Left ventricle myocardium superior (tissue), 1 donor: ENCODE measurements at regions not wholly inside any gene's neighbourhood (a gene's known extent, or its start where the extent isn't known, plus 50 kb on each side); places are given as distances from the start of the nearest gene placed in this dataset.

Experiments used
- ATAC-seq: fragments of 200-7000 bp; cut with Tn5 transposase; one replicate; pipeline ENCODE4 v1.9.1; 2020; ENCODE audit warnings: mild to moderate bottlenecking, moderate library complexity
- DNase-seq: peaks from one replicate; pipeline ENCODE4 v3.0.0-alpha.2; 2020
- intact Hi-C: fragments of 100-400 bp; cut with micrococcal nuclease; formaldehyde crosslinking; loops from one replicate; pipeline ENCODE4 v1.11.0; 2022
- donor health status: DM: no; HTN: yes; CAD: no; lungs with severe emphysema.

- ATAC-seq (no peak), DNase-seq (no peak)
- intact Hi-C loops: no loop called here
Measured at GRCh38 chr17:54841656-54842055, 59.0 kb upstream of the TOM1L1 start.

GRCh38 chr17:54844233-54844632 is 56.4 kb upstream of the TOM1L1 start:
- ATAC-seq (no peak), DNase-seq (no peak)
- intact Hi-C loops: no loop called here

GRCh38 chr17:54848368-54848987 is 52.2 kb upstream of the TOM1L1 start:
- ATAC-seq (no peak), DNase-seq (no peak)
- intact Hi-C loops: no loop called here

DNA sequence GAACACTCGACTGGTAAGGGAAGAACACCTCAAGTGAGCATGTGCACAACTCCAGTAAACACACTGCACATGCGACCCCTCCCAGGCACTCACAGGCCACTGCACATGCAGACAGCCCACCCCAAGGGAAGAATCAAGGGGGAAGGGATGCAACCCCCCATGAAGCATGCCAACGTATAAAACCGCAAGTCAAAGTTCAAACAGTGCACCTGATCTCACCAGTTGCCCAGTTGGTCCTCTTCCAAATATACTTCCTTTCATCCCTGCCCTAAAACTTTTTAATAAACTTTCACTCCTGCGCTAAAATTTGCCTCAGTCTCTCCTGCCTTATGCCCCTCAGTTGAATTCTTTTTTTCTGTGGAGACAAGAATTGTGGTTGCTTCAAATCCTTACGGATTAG is 51.0 kb upstream of the TOM1L1 start:
- ATAC-seq: no peak
- intact Hi-C loops: no loop called here
- DNase-seq: no peak
